Activated naive CD8-positive, alpha-beta T cell (primary cell): ENCODE measurements at regions not wholly inside any gene's neighbourhood (a gene's known extent, or its start where the extent isn't known, plus 50 kb on each side); places are given as distances from the start of the nearest gene placed in this dataset.
"Not testable (repeated sequence)": the region's sequence is repeated elsewhere in the genome, so short reads cannot be mapped to it uniquely, and the experiment has no call there.

ENCODE experiments used
- H3K27ac Mint-ChIP-seq: one replicate; pipeline ENCODE4 v1.8.0; 2021; ENCODE audit warnings: mixed read lengths
- H3K27me3 Mint-ChIP-seq: one replicate; pipeline ENCODE4 v1.8.0; 2021; ENCODE audit warnings: mixed read lengths
- H3K36me3 Mint-ChIP-seq: one replicate; pipeline ENCODE4 v1.8.0; 2021; ENCODE audit warnings: mixed read lengths
- H3K4me1 Mint-ChIP-seq: one replicate; pipeline ENCODE4 v1.8.0; 2021; ENCODE audit warnings: low read depth, mixed read lengths
- H3K4me3 Mint-ChIP-seq: one replicate; pipeline ENCODE4 v1.8.0; 2021; ENCODE audit warnings: mild to moderate bottlenecking, mixed read lengths
- H3K9me3 Mint-ChIP-seq: one replicate; pipeline ENCODE4 v1.8.0; 2021; ENCODE audit warnings: low read depth, mixed read lengths

DNA sequence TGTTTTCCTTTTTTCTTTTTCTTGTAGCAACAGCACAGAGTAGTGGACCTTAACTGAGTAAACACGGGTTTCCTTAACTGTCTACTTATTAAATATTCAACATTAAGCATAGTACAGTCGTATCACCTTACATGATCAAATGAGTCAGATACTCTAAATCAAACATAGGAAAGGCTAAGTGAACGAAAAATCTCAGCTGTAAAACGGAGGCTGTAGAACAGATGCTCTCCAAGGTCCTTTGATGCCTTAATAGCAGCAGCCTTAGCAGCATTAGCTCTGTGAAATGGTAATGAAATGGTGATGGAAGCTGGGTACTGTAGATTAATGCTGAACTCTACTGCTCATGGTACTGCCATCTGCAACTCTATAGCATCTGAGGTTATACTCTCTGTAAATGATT is 1433.3 kb upstream of the C9orf72 start:
- Mint-ChIP-seq H3K4me1 (no peaks in the 10 kb centered on the region), H3K4me3 (no peak overlapping the region), H3K27me3 (no peaks in the 10 kb centered on the region), H3K36me3 (no peaks in the 10 kb centered on the region), H3K27ac (no peak overlapping the region), H3K9me3 (no peaks in the 10 kb centered on the region)

DNA sequence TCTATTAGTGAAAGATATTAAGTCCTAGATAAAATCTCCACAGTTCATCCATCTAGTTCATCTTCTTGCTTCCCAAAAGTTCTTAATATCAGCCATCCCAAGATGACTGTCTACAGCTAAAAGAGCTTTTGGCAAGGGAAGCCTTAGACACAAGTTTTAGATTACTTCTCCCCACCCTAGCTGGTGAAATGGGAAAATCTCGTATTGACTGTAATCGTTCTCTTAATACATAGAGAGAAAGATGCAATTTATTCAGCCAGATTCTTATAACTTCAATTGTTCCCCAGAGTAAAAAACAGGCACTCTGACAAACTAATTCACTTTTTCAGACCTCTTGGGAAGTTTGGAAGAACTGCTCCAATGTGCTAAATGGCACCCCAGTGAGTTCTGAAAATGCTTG is 1439.6 kb upstream of the C9orf72 start:
- Mint-ChIP-seq H3K27ac (no peak overlapping the region), H3K4me1 (no peaks in the 10 kb centered on the region), H3K4me3 (no peak overlapping the region), H3K27me3 (no peaks in the 10 kb centered on the region), H3K9me3 (no peaks in the 10 kb centered on the region), H3K36me3 (no peaks in the 10 kb centered on the region)

DNA sequence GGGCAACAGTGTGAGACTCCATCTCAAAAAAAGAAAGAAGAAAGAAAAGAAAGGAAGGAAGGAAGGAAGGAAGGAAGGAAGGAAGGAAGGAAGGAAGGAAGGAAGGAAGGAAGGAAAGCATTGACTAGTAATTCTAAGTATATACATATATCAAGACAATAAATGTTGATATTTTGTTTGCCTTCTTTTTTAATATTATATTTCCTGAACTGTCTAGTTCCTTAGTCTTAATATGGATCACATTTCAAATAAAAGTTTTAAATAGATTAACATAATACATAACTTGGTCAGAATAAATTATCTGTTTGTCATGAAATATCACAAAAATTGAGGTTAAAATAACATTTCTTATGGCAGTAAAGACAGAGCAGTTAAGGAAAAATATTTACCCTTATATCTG is 1448.4 kb upstream of the C9orf72 start:
- H3K36me3 Mint-ChIP-seq, result no peaks in the 10 kb centered on the region
- H3K27me3 Mint-ChIP-seq, result no peaks in the 10 kb centered on the region
- no peak overlapping the region for H3K27ac Mint-ChIP-seq
- no peak overlapping the region for H3K4me3 Mint-ChIP-seq
- H3K9me3 Mint-ChIP-seq, result no peaks in the 10 kb centered on the region
- no peaks in the 10 kb centered on the region for H3K4me1 Mint-ChIP-seq

DNA sequence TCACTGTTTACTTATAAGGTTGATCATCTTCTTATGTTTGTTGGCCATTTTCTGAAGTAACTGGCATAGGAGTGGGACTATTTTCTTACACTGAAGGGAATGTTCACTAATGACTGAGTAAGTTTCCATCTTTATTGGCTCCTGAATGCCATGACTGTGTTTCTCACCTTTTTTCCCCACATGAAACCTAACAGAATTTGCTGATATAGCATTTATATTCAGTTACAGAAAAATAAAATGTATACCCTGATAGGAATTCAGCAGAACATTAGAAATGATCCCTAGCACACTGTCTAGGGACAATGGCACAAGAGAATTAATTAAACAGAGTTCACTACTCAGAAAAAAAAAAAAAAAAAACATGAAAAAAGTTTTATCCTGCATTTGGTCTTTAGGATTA is 1465.1 kb upstream of the C9orf72 start:
- Mint-ChIP-seq H3K4me1 (no peaks in the 10 kb centered on the region), H3K27me3 (no peaks in the 10 kb centered on the region), H3K27ac (no peak overlapping the region), H3K36me3 (no peaks in the 10 kb centered on the region), H3K4me3 (no peak overlapping the region), H3K9me3 (peaks cover 8% of the 10 kb centered on the region)

DNA sequence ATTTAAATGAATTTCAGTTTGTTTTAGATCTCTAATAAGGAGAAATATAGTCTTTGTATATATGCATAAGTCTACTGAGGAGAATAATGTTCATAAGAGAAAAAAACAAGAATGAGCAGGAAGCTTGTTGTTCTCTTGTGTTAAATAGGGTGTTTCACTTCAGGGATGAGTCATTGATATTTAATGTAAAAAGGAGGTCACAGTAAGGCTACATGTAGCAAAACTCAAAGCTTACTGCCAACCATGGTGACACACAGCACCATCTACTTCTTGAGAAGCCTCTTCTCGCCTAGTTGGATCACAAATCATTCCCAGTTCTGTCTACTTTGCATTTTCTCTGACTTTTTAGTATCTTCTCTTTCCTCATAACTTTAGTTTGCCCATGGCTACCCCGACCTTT is 1466.0 kb upstream of the C9orf72 start:
- Mint-ChIP-seq H3K4me3 (no peak overlapping the region), H3K27me3 (no peaks in the 10 kb centered on the region), H3K36me3 (no peaks in the 10 kb centered on the region), H3K9me3 (peaks cover 8% of the 10 kb centered on the region), H3K4me1 (no peaks in the 10 kb centered on the region), H3K27ac (no peak overlapping the region)

DNA sequence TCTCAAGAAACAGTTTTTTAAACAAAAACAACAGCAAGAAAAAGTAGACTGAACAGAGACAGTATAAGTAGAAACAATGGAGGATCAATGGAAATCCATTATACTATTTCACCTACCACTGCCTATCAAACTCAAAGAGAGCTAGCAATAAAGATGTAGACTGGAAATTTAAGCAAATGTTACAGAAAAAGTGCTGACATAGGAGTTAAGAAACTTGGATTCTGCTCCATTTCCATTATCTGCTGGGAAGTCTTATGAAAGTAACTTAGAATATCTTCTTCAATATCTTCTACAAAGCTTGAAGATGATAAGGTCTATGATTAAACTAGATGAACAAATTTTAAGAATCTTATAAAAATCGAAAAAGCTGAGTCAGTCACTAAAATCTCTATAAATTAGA is 1469.8 kb upstream of the C9orf72 start:
- Mint-ChIP-seq H3K9me3 (peaks cover 11% of the 10 kb centered on the region), H3K27ac (no peak overlapping the region), H3K27me3 (no peaks in the 10 kb centered on the region), H3K4me1 (no peaks in the 10 kb centered on the region), H3K36me3 (no peaks in the 10 kb centered on the region), H3K4me3 (no peak overlapping the region)

DNA sequence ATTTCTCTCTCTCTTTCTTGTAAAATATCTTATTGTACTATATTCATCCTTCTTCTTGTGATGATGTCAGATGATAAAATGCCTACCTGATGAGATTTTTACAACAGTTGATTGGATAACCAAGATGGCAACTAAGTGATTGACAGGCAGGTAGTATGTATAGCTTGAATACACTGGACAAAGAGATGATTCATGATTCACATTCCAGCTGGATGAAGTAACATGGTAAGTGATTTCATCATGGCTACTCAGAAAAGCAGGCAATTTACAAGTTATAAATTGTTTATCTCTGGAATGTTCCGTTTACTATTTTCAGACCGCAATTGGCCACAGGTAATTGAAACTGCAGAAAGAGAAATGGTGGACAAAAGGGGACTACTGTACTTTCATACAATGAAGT is 1471.7 kb upstream of the C9orf72 start:
- H3K4me3 Mint-ChIP-seq, result no peak overlapping the region
- H3K36me3 Mint-ChIP-seq, result no peaks in the 10 kb centered on the region
- no peaks in the 10 kb centered on the region for H3K4me1 Mint-ChIP-seq
- no peak overlapping the region for H3K27ac Mint-ChIP-seq
- H3K9me3 Mint-ChIP-seq, result peaks cover 11% of the 10 kb centered on the region
- H3K27me3 Mint-ChIP-seq, result no peaks in the 10 kb centered on the region

DNA sequence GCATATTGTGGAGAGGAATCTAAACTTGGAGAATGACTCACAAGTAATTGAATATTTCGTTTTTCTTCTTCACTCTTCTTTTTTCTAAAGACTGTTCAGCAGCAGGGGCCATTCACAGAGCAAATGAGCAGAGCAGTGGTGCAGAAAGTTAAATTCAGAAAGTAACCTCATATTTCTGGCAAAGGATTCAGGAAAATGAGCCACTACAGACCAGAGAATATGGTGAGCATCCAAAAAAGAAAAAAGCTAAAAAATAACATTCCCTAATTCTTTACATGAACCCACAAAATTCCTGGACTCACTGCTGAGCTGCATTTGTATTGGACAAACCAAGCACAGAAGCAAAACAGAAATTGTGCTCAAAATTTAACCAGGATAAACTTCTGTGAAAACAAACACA is 1486.8 kb upstream of the C9orf72 start:
- no peaks in the 10 kb centered on the region for H3K4me1 Mint-ChIP-seq
- peaks cover 16% of the 10 kb centered on the region for H3K9me3 Mint-ChIP-seq
- H3K27me3 Mint-ChIP-seq, result no peaks in the 10 kb centered on the region
- no peak overlapping the region for H3K27ac Mint-ChIP-seq
- H3K4me3 Mint-ChIP-seq, result no peak overlapping the region
- no peaks in the 10 kb centered on the region for H3K36me3 Mint-ChIP-seq

DNA sequence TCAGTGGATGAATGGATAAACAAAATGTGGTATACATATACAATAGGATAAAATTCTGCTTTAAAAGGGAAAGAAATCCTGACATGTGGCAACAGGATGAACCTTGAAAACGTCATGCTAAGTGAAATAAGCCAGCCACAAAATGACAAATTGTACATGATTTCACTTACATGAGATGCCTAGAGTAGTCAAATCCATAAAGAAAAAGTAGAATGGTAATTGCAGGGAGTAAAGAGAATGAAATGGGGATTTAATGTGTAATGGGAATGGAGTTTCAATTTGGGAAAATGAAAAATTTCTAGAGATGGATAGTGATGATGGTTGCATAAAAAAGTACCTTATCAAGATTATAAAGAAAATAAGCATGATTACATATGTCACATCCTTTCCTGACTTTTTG is 1489.2 kb upstream of the C9orf72 start:
- H3K4me1 Mint-ChIP-seq, result no peaks in the 10 kb centered on the region
- H3K4me3 Mint-ChIP-seq, result no peak overlapping the region
- H3K36me3 Mint-ChIP-seq, result no peaks in the 10 kb centered on the region
- H3K27me3 Mint-ChIP-seq, result no peaks in the 10 kb centered on the region
- no peak overlapping the region for H3K27ac Mint-ChIP-seq
- peaks cover 9% of the 10 kb centered on the region for H3K9me3 Mint-ChIP-seq

DNA sequence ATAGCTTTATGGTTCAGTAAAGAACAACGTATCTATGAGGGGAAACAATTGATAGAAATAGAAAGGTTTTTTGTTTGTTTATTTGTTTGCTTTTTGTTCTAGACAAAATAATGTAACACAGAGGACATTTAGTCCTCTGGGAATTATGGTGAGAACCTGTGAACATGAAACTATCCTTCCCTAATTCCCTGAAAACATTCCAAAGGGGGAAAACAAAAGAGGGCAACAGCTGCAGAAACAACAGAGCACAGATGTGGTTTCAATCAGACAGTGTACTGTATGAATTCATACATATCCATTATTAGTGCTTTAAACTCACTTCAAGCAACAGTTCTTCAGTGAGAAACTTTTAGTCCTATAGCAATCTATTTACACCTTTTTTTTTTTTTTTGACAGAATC is 1489.8 kb upstream of the C9orf72 start:
- no peaks in the 10 kb centered on the region for H3K27me3 Mint-ChIP-seq
- peaks cover 3% of the 10 kb centered on the region for H3K9me3 Mint-ChIP-seq
- no peaks in the 10 kb centered on the region for H3K4me1 Mint-ChIP-seq
- no peaks in the 10 kb centered on the region for H3K36me3 Mint-ChIP-seq
- H3K4me3 Mint-ChIP-seq, result no peak overlapping the region
- H3K27ac Mint-ChIP-seq, result no peak overlapping the region

DNA sequence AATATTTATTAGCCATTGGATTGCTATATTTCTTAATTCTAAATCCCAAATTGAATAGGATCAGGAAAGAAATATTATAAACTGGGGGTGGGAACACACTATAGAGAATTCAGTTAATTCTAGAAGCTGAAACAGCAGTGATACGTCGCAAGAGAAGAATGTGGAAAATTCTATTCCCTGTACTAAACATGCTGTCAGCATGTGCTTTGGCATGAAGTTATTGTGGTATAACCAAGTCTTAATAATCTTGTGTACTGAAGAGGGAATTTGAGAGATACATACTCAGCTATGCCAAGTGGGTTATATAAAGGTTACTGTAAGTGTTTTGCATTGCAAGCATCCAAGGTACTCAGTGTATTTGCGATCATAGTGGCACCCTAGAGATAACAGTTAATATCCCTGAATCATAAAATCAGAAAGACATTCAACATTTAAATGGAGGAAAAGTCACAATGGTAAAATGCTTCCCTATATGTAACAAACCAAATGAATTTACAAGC is 1492.9 kb upstream of the C9orf72 start:
- no peaks in the 10 kb centered on the region for H3K27me3 Mint-ChIP-seq
- no peak overlapping the region for H3K4me3 Mint-ChIP-seq
- no peak overlapping the region for H3K27ac Mint-ChIP-seq
- H3K9me3 Mint-ChIP-seq, result peaks cover 5% of the 10 kb centered on the region
- H3K36me3 Mint-ChIP-seq, result no peaks in the 10 kb centered on the region
- H3K4me1 Mint-ChIP-seq, result no peaks in the 10 kb centered on the region

DNA sequence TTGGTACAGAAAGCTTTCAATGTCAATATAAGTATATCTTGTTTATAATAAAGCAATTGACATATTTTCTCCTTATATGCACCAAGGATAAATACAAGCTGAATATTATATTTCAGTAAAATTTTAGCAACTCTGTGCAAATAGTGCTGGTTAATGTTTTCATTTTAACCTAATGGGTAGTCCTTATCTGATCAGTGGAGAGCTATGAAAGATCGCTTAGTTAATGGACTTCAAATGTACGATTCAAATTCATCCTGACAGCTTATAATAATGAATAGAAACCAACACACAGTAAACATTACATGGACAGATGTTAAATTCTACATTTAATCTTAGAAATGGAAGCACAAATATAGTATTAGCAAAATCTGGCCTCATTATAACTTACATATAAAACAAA is 1495.2 kb upstream of the C9orf72 start:
- Mint-ChIP-seq H3K27me3 (no peaks in the 10 kb centered on the region), H3K36me3 (no peaks in the 10 kb centered on the region), H3K27ac (no peak overlapping the region), H3K9me3 (peaks cover 5% of the 10 kb centered on the region), H3K4me1 (no peaks in the 10 kb centered on the region), H3K4me3 (no peak overlapping the region)

DNA sequence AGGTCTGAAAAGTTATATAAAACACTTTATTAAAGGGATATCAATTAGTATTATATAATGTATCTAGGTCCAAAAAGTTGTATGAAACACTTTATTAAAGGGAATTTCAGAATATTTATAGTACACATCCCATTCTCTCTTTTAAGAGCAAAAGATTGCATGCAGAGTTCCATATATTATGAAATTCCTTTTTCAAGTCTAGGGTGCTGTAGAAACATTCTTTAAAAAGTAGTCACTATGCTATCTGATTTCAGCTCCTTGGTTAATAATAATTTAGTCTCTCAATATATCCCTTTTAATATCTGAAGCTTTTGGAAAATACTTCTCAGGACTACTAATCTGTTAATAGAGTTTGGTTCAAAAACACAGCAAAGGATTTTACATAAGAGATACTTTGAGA is 1496.1 kb upstream of the C9orf72 start:
- H3K27ac Mint-ChIP-seq, result no peak overlapping the region
- H3K4me1 Mint-ChIP-seq, result no peaks in the 10 kb centered on the region

DNA sequence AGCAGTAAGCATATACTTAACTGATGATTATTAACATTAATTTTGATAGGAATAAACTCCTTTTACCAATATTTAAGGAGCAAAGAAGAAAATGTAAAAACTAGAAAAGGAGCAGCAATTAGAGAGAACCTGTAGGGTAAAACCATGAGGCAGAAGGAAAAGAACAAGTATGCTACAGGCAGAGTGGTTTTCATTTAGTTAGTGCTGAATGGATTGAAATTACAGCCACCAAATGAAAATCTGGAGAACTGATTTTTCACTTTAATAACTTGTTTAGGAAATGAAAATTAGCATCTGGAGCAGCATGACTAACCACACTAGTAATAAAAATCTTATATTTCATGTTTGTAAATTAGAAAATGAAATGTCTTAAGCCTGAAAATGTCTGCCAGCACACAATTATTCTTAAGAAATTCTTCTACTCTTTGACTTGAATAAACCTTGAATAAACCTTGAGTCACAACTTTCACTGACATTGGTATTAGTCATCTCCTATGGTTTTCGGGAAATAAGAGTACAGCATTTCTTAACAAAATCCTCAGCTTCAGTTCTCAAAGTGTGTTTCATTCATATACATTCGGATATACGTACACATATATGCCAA is 1504.9 kb upstream of the C9orf72 start:
- Mint-ChIP-seq H3K27me3 (no peaks in the 10 kb centered on the region), H3K9me3 (no peaks in the 10 kb centered on the region), H3K4me1 (no peaks in the 10 kb centered on the region), H3K4me3 (no peak overlapping the region), H3K36me3 (no peaks in the 10 kb centered on the region), H3K27ac (no peak overlapping the region)

More for the DNA sequence above, 1496.1 kb upstream of the C9orf72 start:
- H3K9me3 Mint-ChIP-seq, result peaks cover 5% of the 10 kb centered on the region
- no peaks in the 10 kb centered on the region for H3K36me3 Mint-ChIP-seq
- H3K27me3 Mint-ChIP-seq, result no peaks in the 10 kb centered on the region
- H3K4me3 Mint-ChIP-seq, result no peak overlapping the region

DNA sequence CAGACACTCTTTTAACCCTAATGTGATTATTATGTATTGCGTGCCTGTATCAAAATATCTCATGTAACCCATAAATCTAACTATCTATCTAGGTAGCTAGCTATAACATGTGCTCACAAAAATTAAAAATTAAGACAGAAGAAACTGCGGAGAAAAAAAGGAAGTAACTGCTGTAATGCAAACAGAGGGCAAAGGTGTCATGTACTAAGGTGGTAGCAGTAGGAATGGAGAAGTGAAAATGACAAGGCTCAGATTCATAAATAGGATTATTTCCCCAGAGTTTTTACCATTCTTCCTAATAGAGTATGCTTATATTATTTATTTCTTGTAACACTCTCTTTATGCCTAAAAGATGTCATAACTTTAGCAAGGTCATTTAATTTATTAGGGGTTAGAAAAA is 1527.5 kb upstream of the C9orf72 start:
- no peak overlapping the region for H3K27ac Mint-ChIP-seq
- no peaks in the 10 kb centered on the region for H3K4me1 Mint-ChIP-seq
- no peak overlapping the region for H3K4me3 Mint-ChIP-seq
- no peaks in the 10 kb centered on the region for H3K36me3 Mint-ChIP-seq
- H3K9me3 Mint-ChIP-seq, result peaks cover 8% of the 10 kb centered on the region
- H3K27me3 Mint-ChIP-seq, result no peaks in the 10 kb centered on the region

DNA sequence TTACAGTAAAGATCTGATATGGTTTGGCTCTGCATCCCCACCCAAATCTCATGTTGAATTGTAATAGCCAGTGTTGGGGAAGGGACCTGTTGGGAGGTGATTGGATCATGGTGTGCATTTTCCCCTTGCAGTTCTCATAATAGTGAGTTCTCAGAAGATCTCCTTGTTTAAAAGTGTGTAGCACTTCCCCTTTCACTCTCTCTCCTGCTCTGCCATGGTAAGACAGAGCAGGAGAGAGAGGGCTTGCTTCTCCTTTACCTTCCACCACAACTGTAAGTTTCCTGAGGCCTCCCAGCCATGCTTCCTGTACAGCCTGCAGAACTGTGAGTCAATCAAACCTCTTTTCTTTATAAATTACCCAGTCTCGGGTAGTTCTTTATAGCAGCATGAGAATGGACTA is 1530.9 kb upstream of the C9orf72 start:
- not testable (repeated sequence) for H3K4me3 Mint-ChIP-seq, H3K4me1 Mint-ChIP-seq, H3K36me3 Mint-ChIP-seq, H3K27ac Mint-ChIP-seq, H3K27me3 Mint-ChIP-seq, H3K9me3 Mint-ChIP-seq
